MM.1S (cell line): ENCODE measurements at regions not wholly inside any gene's neighbourhood (a gene's known extent, or its start where the extent isn't known, plus 50 kb on each side); places are given as distances from the start of the nearest gene placed in this dataset.

Source experiments
- DNase-seq: peaks from one replicate; pipeline ENCODE4 v3.0.0-alpha.2; 2015
- H2AFZ ChIP-seq: fragments of 300-600 bp; sonication (generic); 2 replicates; pipeline ENCODE4 v1.6.0; 2016; ENCODE audit warnings: antibody characterized with exemption, low read length
- H3F3A ChIP-seq: fragments of 300-600 bp; sonication (generic); 2 replicates; pipeline ENCODE4 v1.6.1; 2016; ENCODE audit warnings: mild to moderate bottlenecking, antibody characterized with exemption, low read length, moderate library complexity, mixed read lengths; ENCODE audit not compliant: insufficient read depth
- H3K27ac ChIP-seq: fragments of 300-600 bp; sonication (generic); 2 replicates; pipeline ENCODE4 v1.5.1; 2016; ENCODE audit warnings: mild to moderate bottlenecking, low read length
- H3K27me3 ChIP-seq: fragments of 300-600 bp; sonication (generic); replicated peaks from 2 replicates; pipeline ENCODE4 v1.6.0; 2016; ENCODE audit warnings: low read length; ENCODE audit not compliant: insufficient read depth
- H3K36me3 ChIP-seq: fragments of 300-600 bp; sonication (generic); replicated peaks from 2 replicates; pipeline ENCODE4 v1.6.1; 2016; ENCODE audit warnings: mild to moderate bottlenecking, low read length, mixed read lengths; ENCODE audit not compliant: insufficient read depth
- H3K4me1 ChIP-seq: fragments of 300-600 bp; sonication (generic); 2 replicates; pipeline ENCODE4 v1.6.1; 2016; ENCODE audit warnings: low read length, mixed read lengths
- H3K4me2 ChIP-seq: fragments of 300-600 bp; sonication (generic); 2 replicates; pipeline ENCODE4 v1.6.0; 2016; ENCODE audit warnings: low read depth, low read length
- H3K4me3 ChIP-seq: fragments of 300-600 bp; sonication (generic); 2 replicates; pipeline ENCODE4 v1.5.1; 2016; ENCODE audit warnings: low read length, mixed read lengths
- H3K79me2 ChIP-seq: fragments of 300-600 bp; sonication (generic); 2 replicates; pipeline ENCODE4 v1.6.1; 2016; ENCODE audit warnings: mixed run types, low read length, mixed read lengths
- H3K9ac ChIP-seq: fragments of 300-600 bp; sonication (generic); 2 replicates; pipeline ENCODE4 v1.6.1; 2016; ENCODE audit warnings: low read length, mixed read lengths
- H3K9me2 ChIP-seq: fragments of 300-600 bp; sonication (generic); replicated peaks from 2 replicates; pipeline ENCODE4 v1.6.1; 2016; ENCODE audit warnings: mild to moderate bottlenecking, low read length, mixed read lengths; ENCODE audit not compliant: insufficient read depth
- H3K9me3 ChIP-seq: fragments of 300-600 bp; sonication (generic); replicated peaks from 2 replicates; pipeline ENCODE4 v1.6.1; 2016; ENCODE audit warnings: mild to moderate bottlenecking, low read length, mixed read lengths; ENCODE audit not compliant: insufficient read depth
- H4K20me1 ChIP-seq: fragments of 300-600 bp; sonication (generic); 2 replicates; pipeline ENCODE4 v1.6.1; 2016; ENCODE audit warnings: mild to moderate bottlenecking, low read length, moderate library complexity, mixed read lengths; ENCODE audit not compliant: insufficient read depth
- CTCF ChIP-seq: fragments of 300-600 bp; sonication (generic); IDR thresholded peaks from 2 replicates; pipeline ENCODE4 v1.5.1; 2016; ENCODE audit warnings: antibody characterized with exemption, low read length, mixed read lengths
- EZH2 ChIP-seq: fragments of 300-600 bp; sonication (generic); optimal IDR thresholded peaks from 2 replicates; pipeline ENCODE3; 2017; ENCODE audit warnings: low read depth, mild to moderate bottlenecking, antibody characterized with exemption, low read length, mixed read lengths
- EZH2phosphoT487 ChIP-seq: fragments of 300-600 bp; sonication (generic); IDR thresholded peaks from 2 replicates; pipeline ENCODE4 v1.6.1; 2018; ENCODE audit warnings: antibody characterized with exemption, low read length

GRCh38 chr14:106308839-106309389 is 782.5 kb downstream of the TMEM121 start:
- DNase-seq: no peak
- H3K9ac ChIP-seq: no peak overlapping the region
- H3K79me2 ChIP-seq: no peaks in the 10 kb centered on the region
- no peak overlapping the region for H3K4me2 ChIP-seq
- no peaks in the 10 kb centered on the region for H3K9me2 ChIP-seq
- H3K9me3 ChIP-seq: no peaks in the 10 kb centered on the region
- no peaks in the 10 kb centered on the region for H3F3A ChIP-seq
- H2AFZ ChIP-seq: no peak overlapping the region
- no peak overlapping the region for H3K4me3 ChIP-seq
- no peak overlapping the region for H3K27ac ChIP-seq
- H3K36me3 ChIP-seq: no peaks in the 10 kb centered on the region
- H4K20me1 ChIP-seq: no peaks in the 10 kb centered on the region
- no peak for TF ChIP-seq CTCF
- no peak for TF ChIP-seq EZH2phosphoT487
- no peak for TF ChIP-seq EZH2
- H3K4me1 ChIP-seq: no peaks in the 10 kb centered on the region
- no peaks in the 10 kb centered on the region for H3K27me3 ChIP-seq

GRCh38 chr14:106309423-106309822 is 783.0 kb downstream of the TMEM121 start:
- Histone ChIP-seq H3K4me1 (no peaks in the 10 kb centered on the region), H3K27me3 (no peaks in the 10 kb centered on the region), H3K36me3 (no peaks in the 10 kb centered on the region), H3K27ac (no peak overlapping the region), H3K9ac (no peak overlapping the region), H3K9me3 (no peaks in the 10 kb centered on the region), H4K20me1 (no peaks in the 10 kb centered on the region), H2AFZ (no peak overlapping the region), H3K4me2 (no peak overlapping the region), H3K4me3 (no peak overlapping the region), H3K79me2 (no peaks in the 10 kb centered on the region), H3K9me2 (no peaks in the 10 kb centered on the region), H3F3A (no peaks in the 10 kb centered on the region)
- DNase-seq: no peak
- no peak for TF ChIP-seq EZH2phosphoT487
- TF ChIP-seq CTCF: no peak
- no peak for TF ChIP-seq EZH2

- Histone ChIP-seq H2AFZ (no peak overlapping the region), H3F3A (no peaks in the 10 kb centered on the region), H3K27ac (no peak overlapping the region), H3K9me2 (no peaks in the 10 kb centered on the region), H4K20me1 (no peaks in the 10 kb centered on the region), H3K4me3 (no peak overlapping the region), H3K9ac (no peak overlapping the region), H3K4me2 (no peak overlapping the region), H3K27me3 (no peaks in the 10 kb centered on the region), H3K36me3 (no peaks in the 10 kb centered on the region), H3K9me3 (no peaks in the 10 kb centered on the region), H3K79me2 (no peaks in the 10 kb centered on the region), H3K4me1 (no peaks in the 10 kb centered on the region)
- no peak for DNase-seq
- TF ChIP-seq EZH2 (no peak), EZH2phosphoT487 (no peak), CTCF (no peak)
These were observed 789.1 kb downstream of the TMEM121 start for GRCh38 chr14:106315436-106315835.
